A549 (cell line): ENCODE measurements at regions not wholly inside any gene's neighbourhood (a gene's known extent, or its start where the extent isn't known, plus 50 kb on each side); places are given as distances from the start of the nearest gene placed in this dataset.

Source experiments
- ATAC-seq, 2 experiments: fragments of 200-7000 bp in 1 of 2; fragments of >200 bp in 1 of 2; cut with Nextera tagmentation in 1 of 2; cut with Tn5 transposase in 1 of 2; 3 replicates each; pipeline versions ENCODE4 v1.8.0 to v1.9.1; 2018 to 2020; ENCODE audit warnings: mild to moderate bottlenecking in 1 of 2, moderate library complexity in 1 of 2
- CTCF ChIA-PET: fragments of 300-600 bp; sonication (Branson Sonifier 250); formaldehyde crosslinking; extraction: SDS; loops from one replicate; lab custom pipeline; 2021; ENCODE audit warnings: antibody characterized with exemption, inconsistent platforms; lab: Yijun Ruan, JAX
- POLR2A ChIA-PET: fragments of 350-600 bp; formaldehyde crosslinking; extraction: SDS; loops from one replicate; lab custom pipeline; 2021; ENCODE audit warnings: antibody characterized with exemption, inconsistent platforms; lab: Yijun Ruan, JAX
- DNase-seq, 2 experiments: peaks; one replicate each; pipeline versions ENCODE4 v3.0.0 to v3.0.0-alpha.2; 2011 to 2016; ENCODE audit warnings: low read depth in 1 of 2, low spot score in 1 of 2
- FAIRE-seq: peaks from 2 replicates; lab custom pipeline; 2011; peaks lifted over from hg19 to GRCh38; lab: Jason Lieb, UNC
- H3K27ac ChIP-seq, 2 experiments: fragments of >200 bp; sonication (Bioruptor Twin); formaldehyde crosslinking; 3 replicates each; pipeline ENCODE4 v1.5.1; 2016 to 2017
- H3K4me1 ChIP-seq: fragments of >200 bp; sonication (Bioruptor Twin); formaldehyde crosslinking; 3 replicates; pipeline ENCODE4 v1.6.1; 2016
- H3K4me2 ChIP-seq: fragments of >200 bp; sonication (Bioruptor Twin); formaldehyde crosslinking; 3 replicates; pipeline ENCODE4 v1.6.1; 2016
- H3K4me3 ChIP-seq: fragments of >200 bp; sonication (Bioruptor Twin); formaldehyde crosslinking; 3 replicates; pipeline ENCODE4 v1.5.1; 2016
- H3K9me3 ChIP-seq: fragments of >200 bp; sonication (Bioruptor Twin); formaldehyde crosslinking; 3 replicates; pipeline ENCODE4 v1.6.1; 2016
- ATOH8 ChIP-seq: fragments of 250-450 bp; sonication (Bioruptor Pico); IDR thresholded peaks from 2 replicates; pipeline ENCODE4 v1.5.0; 2020; ENCODE audit warnings: low read depth, mild to moderate bottlenecking, moderate library complexity
- CHD2 ChIP-seq: fragments of 150-350 bp; IDR thresholded peaks from 2 replicates; pipeline ENCODE4 v1.6.1; 2014; ENCODE audit warnings: low read length; ENCODE audit not compliant: partially characterized antibody
- CHD4 ChIP-seq: fragments of 200-600 bp; sonication (generic); IDR thresholded peaks from 2 replicates; pipeline ENCODE4 v1.6.1; 2016; ENCODE audit warnings: antibody characterized with exemption, mild to moderate bottlenecking, borderline replicate concordance
- CTCF ChIP-seq: fragments of >200 bp; sonication (Bioruptor Twin); formaldehyde crosslinking; IDR thresholded peaks from 3 replicates; pipeline ENCODE4 v1.5.1; 2016
- EHF ChIP-seq: fragments of 250-450 bp; sonication (Bioruptor Pico); IDR thresholded peaks from 2 replicates; pipeline ENCODE4 v1.5.0; 2020; ENCODE audit warnings: mild to moderate bottlenecking
- FOSB ChIP-seq: fragments of 250-450 bp; sonication (Bioruptor Pico); IDR thresholded peaks from 2 replicates; pipeline ENCODE4 v1.5.0; 2020; ENCODE audit warnings: mild to moderate bottlenecking, moderate library complexity
- FOXS1 ChIP-seq: fragments of 250-450 bp; sonication (Bioruptor Pico); IDR thresholded peaks from 2 replicates; pipeline ENCODE4 v1.5.0; 2020; ENCODE audit warnings: mild to moderate bottlenecking, moderate library complexity
- GATA3 ChIP-seq: IDR thresholded peaks from 2 replicates; pipeline ENCODE4 v1.6.1; 2012; ENCODE audit warnings: borderline replicate concordance
- HES2 ChIP-seq: fragments of >200 bp; sonication (Bioruptor Twin); formaldehyde crosslinking; IDR thresholded peaks from 2 replicates; pipeline ENCODE4 v1.6.1; 2016
- JUNB ChIP-seq: fragments of >200 bp; sonication (Bioruptor Twin); formaldehyde crosslinking; IDR thresholded peaks from 2 replicates; pipeline ENCODE4 v1.6.1; 2016
- MAFK ChIP-seq: fragments of 450-650 bp; IDR thresholded peaks from 2 replicates; pipeline ENCODE4 v1.6.1; 2014; ENCODE audit not compliant: partially characterized antibody
- MAZ ChIP-seq: fragments of 150-350 bp; IDR thresholded peaks from 2 replicates; pipeline ENCODE4 v1.6.1; 2014; ENCODE audit warnings: antibody characterized with exemption, low read depth, low read length, borderline replicate concordance
- NFE2L2 ChIP-seq: fragments of 150-350 bp; conservative IDR thresholded peaks from 2 replicates; pipeline ENCODE4 v1.6.1; 2014; ENCODE audit warnings: low read length
- NR3C1 ChIP-seq: fragments of >200 bp; sonication (Bioruptor Twin); formaldehyde crosslinking; IDR thresholded peaks from 3 replicates; pipeline ENCODE4 v1.6.1; 2017
- PHF8 ChIP-seq: fragments of 200-600 bp; sonication (generic); IDR thresholded peaks from 2 replicates; pipeline ENCODE4 v1.6.1; 2016; ENCODE audit warnings: low read depth, mild to moderate bottlenecking, antibody characterized with exemption, moderate library complexity, borderline replicate concordance
- POLR2AphosphoS2 ChIP-seq: conservative IDR thresholded peaks from 2 replicates; pipeline ENCODE4 v1.6.1; 2012; ENCODE audit warnings: low read length, improper control_type of control experiment, inconsistent platforms
- REST ChIP-seq: fragments of 200-600 bp; sonication (generic); IDR thresholded peaks from 2 replicates; pipeline ENCODE4 v1.6.1; 2016; ENCODE audit warnings: antibody characterized with exemption, mild to moderate bottlenecking, moderate library complexity
- TFCP2L1 ChIP-seq: fragments of 250-450 bp; sonication (Bioruptor Pico); IDR thresholded peaks from 2 replicates; pipeline ENCODE4 v1.5.0; 2021; ENCODE audit warnings: mild to moderate bottlenecking
- TP53 ChIP-seq: fragments of 250-450 bp; sonication (Bioruptor Pico); IDR thresholded peaks from 2 replicates; pipeline ENCODE4 v1.5.0; 2021; ENCODE audit warnings: mild to moderate bottlenecking, moderate library complexity
- ZC3H11A ChIP-seq: fragments of 450-650 bp; IDR thresholded peaks from 2 replicates; pipeline ENCODE4 v1.6.1; 2014; ENCODE audit warnings: antibody characterized with exemption, mild to moderate bottlenecking
- ZFP36 ChIP-seq: fragments of 450-650 bp; IDR thresholded peaks from 2 replicates; pipeline ENCODE4 v1.6.1; 2014; ENCODE audit warnings: borderline replicate concordance; ENCODE audit not compliant: partially characterized antibody
- WGBS: methylation state at CpG from one replicate; pipeline ENCODE4 v1.1.6; 2017; ENCODE audit errors: missing lambda C conversion rate; 5-methylcytosine and 5-hydroxymethylcytosine counted together
- TF ChIP-seq, protein P1 (sequence below): IDR thresholded peaks from 2 replicates; pipeline ENCODE4 v1.6.1; 2012
- TF ChIP-seq, protein P2 (sequence below): fragments of 250-450 bp; sonication (Bioruptor Pico); IDR thresholded peaks from 2 replicates; pipeline ENCODE4 v1.5.0; 2021; ENCODE audit warnings: mild to moderate bottlenecking, moderate library complexity, borderline replicate concordance

GRCh38 chr7:11931307-11931706, 99.3 kb upstream of the THSD7A start:
- ATAC-seq (0 out of 6 replicates have a peak, but pooled peaks of 1 of the 2 experiments have one; percentile 34), DNase-seq (no peak), FAIRE-seq (no peak)
- no peaks in the 10 kb centered on the region for H3K9me3 ChIP-seq
- H3K4me1 ChIP-seq: no peaks in the 10 kb centered on the region
- no peak overlapping the region for H3K27ac ChIP-seq
- H3K4me3 ChIP-seq: no peak overlapping the region
- WGBS: 10% methylated on average over 3 of the region's 3 CpGs
- TF ChIP-seq CHD4: no peak
- TF ChIP-seq CHD2: no peak
- TF ChIP-seq FOXS1 (CRISPR knock-in tag): no peak
- TF ChIP-seq HES2: no peak
- TF ChIP-seq JUNB: no peak
- no peak for TF ChIP-seq REST
- TF ChIP-seq FOSB: no peak
- no peak for TF ChIP-seq POLR2AphosphoS2
- no peak for TF ChIP-seq MAFK
- TF ChIP-seq CTCF: no peak
- TF ChIP-seq EHF (CRISPR knock-in tag): no peak
- peak overlapping the region; percentile 55 for H3K4me2 ChIP-seq
- ChIA-PET CTCF (interaction anchor here (0.6 kb wide), 1 partner anchor 580 kb away, joined by 3 read pairs; no protein-coding TSS in a partner anchor), POLR2A (no interaction called here)

DNA sequence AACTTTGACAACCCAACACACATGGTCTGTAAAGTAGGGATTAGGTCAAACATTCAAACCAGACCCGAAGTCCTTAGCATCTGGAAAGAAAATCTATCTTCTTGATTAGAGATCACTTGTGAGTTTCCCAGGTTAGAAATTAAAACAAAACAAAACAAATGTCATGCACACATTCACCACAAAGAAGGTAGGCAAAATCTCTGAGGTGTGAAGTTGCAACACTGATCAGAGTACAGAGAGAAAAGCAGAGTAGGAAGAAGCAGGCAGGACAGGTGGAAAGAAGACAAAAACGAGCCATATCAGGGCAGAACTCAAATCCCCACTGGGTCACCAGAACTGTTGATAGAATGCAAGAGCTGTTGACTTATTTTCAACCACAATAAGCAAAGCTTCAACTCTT, 102.8 kb upstream of the THSD7A start:
- no peak for TF ChIP-seq NR3C1
- TF ChIP-seq POLR2AphosphoS2: no peak
- TF ChIP-seq REST: no peak
- TF ChIP-seq, protein P1, sequence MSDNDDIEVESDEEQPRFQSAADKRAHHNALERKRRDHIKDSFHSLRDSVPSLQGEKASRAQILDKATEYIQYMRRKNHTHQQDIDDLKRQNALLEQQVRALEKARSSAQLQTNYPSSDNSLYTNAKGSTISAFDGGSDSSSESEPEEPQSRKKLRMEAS: no peak
- no peak for TF ChIP-seq PHF8
- TF ChIP-seq, protein P2, sequence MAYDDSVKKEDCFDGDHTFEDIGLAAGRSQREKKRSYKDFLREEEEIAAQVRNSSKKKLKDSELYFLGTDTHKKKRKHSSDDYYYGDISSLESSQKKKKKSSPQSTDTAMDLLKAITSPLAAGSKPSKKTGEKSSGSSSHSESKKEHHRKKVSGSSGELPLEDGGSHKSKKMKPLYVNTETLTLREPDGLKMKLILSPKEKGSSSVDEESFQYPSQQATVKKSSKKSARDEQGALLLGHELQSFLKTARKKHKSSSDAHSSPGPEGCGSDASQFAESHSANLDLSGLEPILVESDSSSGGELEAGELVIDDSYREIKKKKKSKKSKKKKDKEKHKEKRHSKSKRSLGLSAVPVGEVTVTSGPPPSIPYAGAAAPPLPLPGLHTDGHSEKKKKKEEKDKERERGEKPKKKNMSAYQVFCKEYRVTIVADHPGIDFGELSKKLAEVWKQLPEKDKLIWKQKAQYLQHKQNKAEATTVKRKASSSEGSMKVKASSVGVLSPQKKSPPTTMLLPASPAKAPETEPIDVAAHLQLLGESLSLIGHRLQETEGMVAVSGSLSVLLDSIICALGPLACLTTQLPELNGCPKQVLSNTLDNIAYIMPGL (CRISPR knock-in tag): no peak
- no peak for TF ChIP-seq ATOH8 (CRISPR knock-in tag)
- TF ChIP-seq NFE2L2: no peak
- no peak for TF ChIP-seq ZFP36
- TF ChIP-seq GATA3: no peak
- no peak for TF ChIP-seq EHF (CRISPR knock-in tag)
- TF ChIP-seq CHD2: no peak
- TF ChIP-seq ZC3H11A: no peak
- no peak for TF ChIP-seq TFCP2L1 (CRISPR knock-in tag)
- no peak for TF ChIP-seq MAZ
- TF ChIP-seq TP53 (CRISPR knock-in tag): no peak
- ATAC-seq: no peak
- Histone ChIP-seq H3K9me3 (no peaks in the 10 kb centered on the region), H3K27ac (no peak overlapping the region), H3K4me1 (no peaks in the 10 kb centered on the region), H3K4me3 (no peak overlapping the region), H3K4me2 (no peak overlapping the region)
- WGBS: 20% methylated on average over 2 of the region's 2 CpGs
- DNase-seq: no peak
- POLR2A ChIA-PET: no interaction called here
- no peak for FAIRE-seq
- CTCF ChIA-PET: no interaction called here
